Breast epithelium (tissue), 3 donors: ENCODE measurements at regions not wholly inside any gene's neighbourhood (a gene's known extent, or its start where the extent isn't known, plus 50 kb on each side); places are given as distances from the start of the nearest gene placed in this dataset.

Experiments used
- POLR2A ChIP-seq: fragments of 450-650 bp; IDR thresholded peaks from one replicate; pipeline ENCODE4 v1.6.1; 2016; ENCODE audit warnings: antibody characterized with exemption, mild to moderate bottlenecking, moderate library complexity
- TF ChIP-seq, protein P1 (sequence below), 3 donors: fragments of 450-650 bp; IDR thresholded peaks; one replicate each; pipeline ENCODE4 v1.5.1; 2016 to 2017; ENCODE audit warnings: antibody characterized with exemption in 3 of 3, mild to moderate bottlenecking in 3 of 3, moderate library complexity in 3 of 3

DNA sequence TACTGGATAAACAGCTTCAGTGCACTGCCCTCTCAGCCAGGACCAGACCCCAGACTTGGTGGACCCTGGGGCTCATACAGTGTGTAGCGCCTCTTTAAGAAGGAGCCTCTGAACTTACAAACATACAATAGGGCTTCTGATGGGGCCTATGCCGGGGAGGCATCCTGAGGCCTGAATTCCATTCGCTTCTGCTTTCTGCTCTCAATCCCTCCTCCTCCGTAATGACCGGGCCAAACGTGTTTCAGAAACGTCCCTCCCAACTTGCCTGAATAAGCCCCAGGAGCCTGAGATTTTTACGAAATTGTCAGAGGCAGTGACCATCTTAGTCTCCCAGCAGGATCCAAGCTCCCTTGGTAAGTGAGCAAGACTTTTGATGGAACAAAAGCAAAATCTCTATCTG, 128.1 kb upstream of the BOD1 start:
- TF ChIP-seq, protein P1, sequence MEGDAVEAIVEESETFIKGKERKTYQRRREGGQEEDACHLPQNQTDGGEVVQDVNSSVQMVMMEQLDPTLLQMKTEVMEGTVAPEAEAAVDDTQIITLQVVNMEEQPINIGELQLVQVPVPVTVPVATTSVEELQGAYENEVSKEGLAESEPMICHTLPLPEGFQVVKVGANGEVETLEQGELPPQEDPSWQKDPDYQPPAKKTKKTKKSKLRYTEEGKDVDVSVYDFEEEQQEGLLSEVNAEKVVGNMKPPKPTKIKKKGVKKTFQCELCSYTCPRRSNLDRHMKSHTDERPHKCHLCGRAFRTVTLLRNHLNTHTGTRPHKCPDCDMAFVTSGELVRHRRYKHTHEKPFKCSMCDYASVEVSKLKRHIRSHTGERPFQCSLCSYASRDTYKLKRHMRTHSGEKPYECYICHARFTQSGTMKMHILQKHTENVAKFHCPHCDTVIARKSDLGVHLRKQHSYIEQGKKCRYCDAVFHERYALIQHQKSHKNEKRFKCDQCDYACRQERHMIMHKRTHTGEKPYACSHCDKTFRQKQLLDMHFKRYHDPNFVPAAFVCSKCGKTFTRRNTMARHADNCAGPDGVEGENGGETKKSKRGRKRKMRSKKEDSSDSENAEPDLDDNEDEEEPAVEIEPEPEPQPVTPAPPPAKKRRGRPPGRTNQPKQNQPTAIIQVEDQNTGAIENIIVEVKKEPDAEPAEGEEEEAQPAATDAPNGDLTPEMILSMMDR (IDR thresholded peaks at IDR 0.05), result no peak
- TF ChIP-seq POLR2A, result no peak
